GM23338 (cell line): ENCODE measurements at regions not wholly inside any gene's neighbourhood (a gene's known extent, or its start where the extent isn't known, plus 50 kb on each side); places are given as distances from the start of the nearest gene placed in this dataset.
"Not testable (repeated sequence)": the region's sequence is repeated elsewhere in the genome, so short reads cannot be mapped to it uniquely, and the experiment has no call there.

Source experiments
- ATAC-seq: fragments of 200-7000 bp; cut with Tn5 transposase; 3 replicates; pipeline ENCODE4 v1.9.1; 2020
- DNase-seq: peaks from one replicate; pipeline ENCODE4 v3.0.0-alpha.2; 2015; ENCODE audit warnings: low spot score
- H2AFZ ChIP-seq: fragments of 200-600 bp; sonication (generic); 2 replicates; pipeline ENCODE4 v1.8.0; 2016; ENCODE audit warnings: antibody characterized with exemption, mild to moderate bottlenecking, moderate library complexity
- H3F3A ChIP-seq: fragments of 200-600 bp; sonication (generic); replicated peaks from 2 replicates; pipeline ENCODE4 v1.8.0; 2017; ENCODE audit warnings: antibody characterized with exemption, mixed run types, low read depth
- H3K27ac ChIP-seq: fragments of 200-600 bp; sonication (generic); 2 replicates; pipeline ENCODE4 v1.6.1; 2016; ENCODE audit warnings: low read depth
- H3K27me3 ChIP-seq: fragments of 200-600 bp; sonication (generic); 2 replicates; pipeline ENCODE4 v1.8.0; 2016; ENCODE audit warnings: mild to moderate bottlenecking, mixed run types, moderate library complexity; ENCODE audit not compliant: insufficient read depth
- H3K36me3 ChIP-seq: fragments of 200-600 bp; sonication (generic); 2 replicates; pipeline ENCODE4 v1.8.0; 2016; ENCODE audit warnings: mild to moderate bottlenecking; ENCODE audit not compliant: insufficient read depth
- H3K4me1 ChIP-seq: fragments of 200-600 bp; sonication (generic); 2 replicates; pipeline ENCODE4 v1.8.0; 2016; ENCODE audit warnings: mild to moderate bottlenecking, moderate library complexity; ENCODE audit not compliant: insufficient read depth
- H3K4me2 ChIP-seq: fragments of 200-600 bp; sonication (generic); 2 replicates; pipeline ENCODE4 v1.7.1; 2017; ENCODE audit warnings: mixed run types
- H3K4me3 ChIP-seq: fragments of 200-600 bp; sonication (generic); 2 replicates; pipeline ENCODE4 v1.6.1; 2016; ENCODE audit warnings: mixed run types
- H3K79me2 ChIP-seq: fragments of 200-600 bp; sonication (generic); replicated peaks from 2 replicates; pipeline ENCODE4 v1.8.0; 2017; ENCODE audit warnings: mild to moderate bottlenecking; ENCODE audit not compliant: insufficient read depth
- H3K9me2 ChIP-seq: fragments of 200-600 bp; sonication (generic); 2 replicates; pipeline ENCODE4 v1.8.0; 2017; ENCODE audit not compliant: insufficient read depth
- H4K20me1 ChIP-seq: fragments of 200-600 bp; sonication (generic); replicated peaks from 2 replicates; pipeline ENCODE4 v1.8.0; 2017; ENCODE audit warnings: mild to moderate bottlenecking; ENCODE audit not compliant: insufficient read depth
- H3K27ac Mint-ChIP-seq: 2 replicates; pipeline ENCODE4 v1.8.0; 2020; ENCODE audit warnings: inconsistent platforms, mild to moderate bottlenecking, moderate library complexity, mixed read lengths
- H3K27me3 Mint-ChIP-seq: 3 replicates; pipeline ENCODE4 v1.8.0; 2022; ENCODE audit warnings: low read depth, mild to moderate bottlenecking, moderate library complexity, mixed read lengths, inconsistent platforms; ENCODE audit not compliant: insufficient read depth, poor library complexity
- H3K36me3 Mint-ChIP-seq: 3 replicates; pipeline ENCODE4 v1.8.0; 2021; ENCODE audit warnings: low read depth, mild to moderate bottlenecking, inconsistent platforms, moderate library complexity, mixed read lengths
- H3K4me1 Mint-ChIP-seq: 3 replicates; pipeline ENCODE4 v1.8.0; 2020; ENCODE audit warnings: mild to moderate bottlenecking, inconsistent platforms, mixed read lengths
- H3K4me3 Mint-ChIP-seq: 3 replicates; pipeline ENCODE4 v1.8.0; 2021; ENCODE audit warnings: moderate library complexity, mild to moderate bottlenecking, inconsistent platforms, mixed read lengths
- H3K9me3 Mint-ChIP-seq: 3 replicates; pipeline ENCODE4 v1.8.0; 2020; ENCODE audit warnings: moderate library complexity, mild to moderate bottlenecking, inconsistent platforms, mixed read lengths
- POLR2AphosphoS5 ChIP-seq: IDR thresholded peaks from 2 replicates; pipeline ENCODE4 v1.6.1; 2016; ENCODE audit warnings: antibody characterized with exemption, low read depth
- REST ChIP-seq: IDR thresholded peaks from one replicate; pipeline ENCODE4 v1.6.1; 2018; ENCODE audit warnings: antibody characterized with exemption; ENCODE audit not compliant: unreplicated experiment
- ZNF114 ChIP-seq: fragments of 250-450 bp; sonication (Bioruptor Pico); IDR thresholded peaks from 2 replicates; pipeline ENCODE4 v1.5.0; 2020; ENCODE audit warnings: mild to moderate bottlenecking, moderate library complexity
- ZNF331 ChIP-seq: fragments of 250-450 bp; sonication (Bioruptor Pico); IDR thresholded peaks from 2 replicates; pipeline ENCODE4 v1.5.0; 2020; ENCODE audit warnings: low read depth, mild to moderate bottlenecking, moderate library complexity
- ZNF462 ChIP-seq: fragments of 250-450 bp; sonication (Bioruptor Pico); IDR thresholded peaks from 2 replicates; pipeline ENCODE4 v1.5.0; 2020; ENCODE audit warnings: mild to moderate bottlenecking, moderate library complexity

- TF ChIP-seq REST, result no peak
- TF ChIP-seq ZNF331 (CRISPR knock-in tag), result no peak
- no peak for TF ChIP-seq POLR2AphosphoS5
- no peak for TF ChIP-seq ZNF462 (CRISPR knock-in tag)
- TF ChIP-seq ZNF114 (CRISPR knock-in tag), result no peak
Observed at GRCh38 chr9:30289435-30289834, 2095.0 kb upstream of the ACO1 start (continued).

- DNase-seq, H3K9me2 ChIP-seq, H4K20me1 ChIP-seq, H3K4me1 Mint-ChIP-seq, H3K4me1 ChIP-seq, H3K27ac Mint-ChIP-seq, H3K4me3 Mint-ChIP-seq, ATAC-seq, H3F3A ChIP-seq, H3K27me3 Mint-ChIP-seq, H3K36me3 ChIP-seq, H2AFZ ChIP-seq, H3K27ac ChIP-seq, H3K4me3 ChIP-seq, H3K27me3 ChIP-seq, H3K4me2 ChIP-seq, H3K79me2 ChIP-seq, H3K9me3 Mint-ChIP-seq, H3K36me3 Mint-ChIP-seq: not testable (repeated sequence)
Observed at GRCh38 chr9:30292026-30292425, 2092.4 kb upstream of the ACO1 start.
